ENCODE measurements at regions not wholly inside any gene's neighbourhood (a gene's known extent, or its start where the extent isn't known, plus 50 kb on each side); places are given as distances from the start of the nearest gene placed in this dataset.

DNA sequence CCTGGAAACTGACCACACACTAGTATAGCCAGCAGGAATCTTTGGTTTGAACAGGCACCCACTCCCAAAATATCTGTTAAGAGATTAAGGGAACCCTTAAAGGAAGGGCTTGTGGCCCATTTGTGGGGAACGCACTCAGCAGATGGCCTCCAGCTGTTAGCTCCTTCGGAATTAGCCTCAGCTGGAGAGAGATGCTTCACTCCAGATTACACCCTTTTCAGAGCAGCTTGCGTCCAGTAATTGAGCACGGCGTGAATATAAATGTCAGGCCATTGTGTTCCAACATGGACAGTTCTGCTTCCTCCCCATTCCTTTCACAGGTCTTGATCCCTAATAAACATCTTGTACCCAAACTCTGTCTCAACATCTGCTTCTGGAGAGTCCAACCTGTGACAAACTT is 397.8 kb downstream of the SEC23A start:
- H3K23me2 ChIP-seq (ENCODE audit: low read depth, low read length) = no peaks in the 10 kb centered on the region
- H2BK120ac ChIP-seq (replicated peaks; ENCODE audit: low read depth, low read length) = no peak overlapping the region
- no peaks in the 10 kb centered on the region for H4K20me1 ChIP-seq (replicated peaks in 1 of 2; ENCODE audit: control insufficient read depth in 1 of 2, insufficient read depth in 2 of 2, low read length in 2 of 2)
- H3K56ac ChIP-seq (replicated peaks; ENCODE audit: insufficient read length, low read depth, low read length) = no peak overlapping the region
- DNase-seq (ENCODE audit: low read depth in 1 of 2, low spot score in 2 of 2) (no peak), FAIRE-seq (no peak)
- ChIA-PET CTCF (ENCODE audit: partially characterized antibody) (interaction anchor here (1.3 to 2.2 kb wide), 4 partner anchors 13 to 803 kb away, joined by 3 to 8 read pairs (median 6); no protein-coding TSS in a partner anchor), POLR2A (ENCODE audit: partially characterized antibody) (no interaction called here)
- H3K9me3 ChIP-seq (ENCODE audit: insufficient read depth in 2 of 2, low read depth in 1 of 2, low read length in 1 of 2) = no peaks in the 10 kb centered on the region
- no peak overlapping the region for H3K18ac ChIP-seq (ENCODE audit: extremely low read depth, low read length)
- 96% methylated on average over 5 of the region's 5 CpGs; no CpG with 5 or more reads in 1 of the 2 experiments for WGBS, 2 experiments (ENCODE audit: extremely low coverage in 1 of 2, insufficient coverage in 1 of 2, insufficient read length in 1 of 2, insufficient replicate concordance in 2 of 2, low coverage in 1 of 2, low lambda C conversion rate in 2 of 2, missing lambda C conversion rate in 1 of 2)
- H3K4ac ChIP-seq (replicated peaks; ENCODE audit: insufficient read length, low read depth, low read length) = no peak overlapping the region
- no peak overlapping the region for H2BK12ac ChIP-seq (ENCODE audit: low read depth, low read length)
- no peak overlapping the region for H4K5ac ChIP-seq (ENCODE audit: insufficient read length, low read depth, low read length)
- no peak overlapping the region for H3K14ac ChIP-seq (ENCODE audit: insufficient read length)
- H3K36me3 ChIP-seq (ENCODE audit: control insufficient read depth in 2 of 4, insufficient read depth in 4 of 4, low read length in 3 of 4) = no peaks in the 10 kb centered on the region
- no peak overlapping the region for H2BK20ac ChIP-seq (ENCODE audit: low read length)
- H3K79me2 ChIP-seq (ENCODE audit: control insufficient read depth in 1 of 2, insufficient read depth in 2 of 2, low read length in 2 of 2) = no peaks in the 10 kb centered on the region
- no peaks in the 10 kb centered on the region for H3K4me1 ChIP-seq (replicated peaks in 1 of 4; ENCODE audit: control insufficient read depth in 3 of 4, insufficient read depth in 4 of 4, low read length in 3 of 4)
- H2AK5ac ChIP-seq (ENCODE audit: low read depth, low read length) = no peak overlapping the region
- no peak overlapping the region for H3K9ac ChIP-seq (replicated peaks in 1 of 4; ENCODE audit: extremely low read depth in 1 of 4, low read depth in 3 of 4, low read length in 3 of 4)
- no peak overlapping the region for H4K8ac ChIP-seq (ENCODE audit: extremely low read depth, insufficient read depth, low read length)
- no peak overlapping the region for H2BK15ac ChIP-seq (ENCODE audit: low read length)
- no peak overlapping the region for H3K4me3 ChIP-seq (ENCODE audit: extremely low read depth in 1 of 4, insufficient read depth in 2 of 4, low read depth in 3 of 4, low read length in 4 of 4)
- no peak overlapping the region for H4K91ac ChIP-seq (replicated peaks; ENCODE audit: insufficient read length, low read length)
- H3K27me3 ChIP-seq (replicated peaks in 1 of 4; ENCODE audit: control insufficient read depth in 3 of 4, extremely low read depth in 1 of 4, insufficient read depth in 3 of 4, low read length in 3 of 4) = no peaks in the 10 kb centered on the region
- H3K4me2 ChIP-seq (ENCODE audit: insufficient read depth in 1 of 2, low read depth in 2 of 2, low read length in 2 of 2) = no peak overlapping the region
- TF ChIP-seq SRF (IDR thresholded peaks at IDR 0.05; ENCODE audit: low read depth, low read length) = no peak
- TF ChIP-seq JUN (IDR thresholded peaks at IDR 0.05; ENCODE audit: low read depth, low read length) = no peak
- TF ChIP-seq MAFK (IDR thresholded peaks at IDR 0.05; ENCODE audit: low read depth, low read length) = no peak
- TF ChIP-seq CBX8 (IDR thresholded peaks at IDR 0.05; ENCODE audit: borderline replicate concordance, low read depth, low read length) = no peak
- TF ChIP-seq SP2 (IDR thresholded peaks at IDR 0.05; ENCODE audit: low read length) = no peak
- no peak for TF ChIP-seq JUND (IDR thresholded peaks at IDR 0.05; ENCODE audit: low read length)
- TF ChIP-seq CEBPB (IDR thresholded peaks at IDR 0.05; ENCODE audit: low read depth, low read length) = no peak
- no peak for TF ChIP-seq KDM4A (IDR thresholded peaks at IDR 0.05; ENCODE audit: low read depth, low read length, severe bottlenecking)
- no peak for TF ChIP-seq GTF2F1 (IDR thresholded peaks at IDR 0.05; ENCODE audit: borderline replicate concordance, low read depth, low read length)
- no peak for TF ChIP-seq EZH2 (IDR thresholded peaks at IDR 0.05; ENCODE audit: low read depth, low read length, severe bottlenecking)
- TF ChIP-seq TBP (IDR thresholded peaks at IDR 0.05; ENCODE audit: low read depth, low read length) = no peak
- no peak for TF ChIP-seq FOSL1 (IDR thresholded peaks at IDR 0.05; ENCODE audit: insufficient read depth, low read depth, low read length)
- TF ChIP-seq SP1 (IDR thresholded peaks at IDR 0.05; ENCODE audit: low read depth, low read length) = no peak
- no peak for TF ChIP-seq KDM1A (IDR thresholded peaks at IDR 0.05; ENCODE audit: borderline replicate concordance, low read length)
- TF ChIP-seq NANOG (IDR thresholded peaks at IDR 0.05; ENCODE audit: insufficient read depth, low read depth, low read length, poor library complexity, severe bottlenecking) = no peak
- no peak for TF ChIP-seq RXRA (IDR thresholded peaks at IDR 0.05; ENCODE audit: insufficient read depth, low read depth, low read length)
- no peak overlapping the region for H3K23ac ChIP-seq (ENCODE audit: insufficient read length)
- no peak overlapping the region for H3K27ac ChIP-seq (ENCODE audit: low read depth, low read length)
- H3K79me1 ChIP-seq (ENCODE audit: low read depth, low read length) = no peaks in the 10 kb centered on the region
- H2BK5ac ChIP-seq (ENCODE audit: low read depth, low read length) = no peak overlapping the region
- H2AFZ ChIP-seq (ENCODE audit: low read length) = no peak overlapping the region

Data from H1 (cell line).